Tibial artery (tissue), 4 donors: ENCODE measurements at regions not wholly inside any gene's neighbourhood (a gene's known extent, or its start where the extent isn't known, plus 50 kb on each side); places are given as distances from the start of the nearest gene placed in this dataset.

Experiments
- DNase-seq, 2 donors: peaks; one replicate each; pipeline ENCODE4 v3.0.0-alpha.2; 2019
- H3K27ac ChIP-seq, 2 donors: fragments of 200-600 bp; sonication (generic) in 1 of 2; 1 replicate in 1 of 2; 2 replicates in 1 of 2; pipeline ENCODE4 v1.5.1; 2018 to 2019; ENCODE audit warnings: mild to moderate bottlenecking in 1 of 2
- H3K27me3 ChIP-seq, 2 donors: fragments of 200-600 bp; sonication (generic) in 1 of 2; one replicate each; pipeline versions ENCODE4 v1.5.1 to v1.6.0; 2016 to 2019
- H3K36me3 ChIP-seq, 3 donors: fragments of 200-600 bp; sonication (generic) in 2 of 3; one replicate each; pipeline ENCODE4 v1.5.1; 2016 to 2019; ENCODE audit warnings: mild to moderate bottlenecking in 2 of 3
- H3K4me1 ChIP-seq, 4 donors: fragments of 200-600 bp; sonication (generic) in 2 of 4; 1 replicate in 3 of 4; 2 replicates in 1 of 4; pipeline ENCODE4 v1.5.1; 2016 to 2019
- H3K4me3 ChIP-seq, 2 donors: fragments of 200-600 bp; sonication (generic) in 1 of 2; 1 replicate in 1 of 2; 2 replicates in 1 of 2; pipeline ENCODE4 v1.5.1; 2018 to 2019; ENCODE audit warnings: mild to moderate bottlenecking in 2 of 2
- H3K9me3 ChIP-seq, 3 donors: fragments of 200-600 bp; sonication (generic) in 1 of 3; one replicate each; pipeline ENCODE4 v1.5.1; 2016 to 2019
- CTCF ChIP-seq, 2 experiments: fragments of 200-600 bp in 1 of 2; fragments of 450-650 bp in 1 of 2; IDR thresholded peaks; one replicate each; pipeline ENCODE4 v1.5.1; 2017 to 2019; ENCODE audit warnings: antibody characterized with exemption in 2 of 2, mild to moderate bottlenecking in 1 of 2, moderate library complexity in 1 of 2
- intact Hi-C: fragments of 100-400 bp; cut with DNase I; formaldehyde crosslinking; loops from one replicate; pipeline ENCODE4 v1.15.0; 2023; ENCODE audit warnings: low total_unique reads

GRCh38 chr12:83958997-83959396 is 953.6 kb downstream of the SLC6A15 start:
- Histone ChIP-seq H3K4me1 (no peaks in the 10 kb centered on the region), H3K9me3 (no peaks in the 10 kb centered on the region), H3K27me3 (no peaks in the 10 kb centered on the region), H3K36me3 (no peaks in the 10 kb centered on the region), H3K27ac (no peak overlapping the region), H3K4me3 (no peak overlapping the region)
- TF ChIP-seq CTCF (IDR thresholded peaks at IDR 0.05): no peak
- intact Hi-C loops: no loop called here
- no peak for DNase-seq

- TF ChIP-seq CTCF (IDR thresholded peaks at IDR 0.05): no peak
- H3K27ac ChIP-seq: no peak overlapping the region
- intact Hi-C loops: no loop called here
- no peaks in the 10 kb centered on the region for H3K9me3 ChIP-seq
- no peaks in the 10 kb centered on the region for H3K4me1 ChIP-seq
- DNase-seq: no peak
- H3K4me3 ChIP-seq: no peak overlapping the region
- H3K36me3 ChIP-seq: no peaks in the 10 kb centered on the region
- no peaks in the 10 kb centered on the region for H3K27me3 ChIP-seq
Observed at GRCh38 chr12:83954956-83955601, 957.5 kb downstream of the SLC6A15 start.

- no peaks in the 10 kb centered on the region for H3K9me3 ChIP-seq
- no peak overlapping the region for H3K4me3 ChIP-seq
- H3K27me3 ChIP-seq: no peaks in the 10 kb centered on the region
- no peak for TF ChIP-seq CTCF (IDR thresholded peaks at IDR 0.05)
- no peak overlapping the region for H3K27ac ChIP-seq
- intact Hi-C loops: no loop called here
- H3K36me3 ChIP-seq: no peaks in the 10 kb centered on the region
- no peaks in the 10 kb centered on the region for H3K4me1 ChIP-seq
- DNase-seq: no peak
Observed at GRCh38 chr12:83954071-83954789, 958.4 kb downstream of the SLC6A15 start.

- no peak overlapping the region for H3K27ac ChIP-seq
- H3K4me1 ChIP-seq: no peaks in the 10 kb centered on the region
- DNase-seq: no peak
- H3K4me3 ChIP-seq: no peak overlapping the region
- no peaks in the 10 kb centered on the region for H3K9me3 ChIP-seq
- intact Hi-C loops: no loop called here
- H3K36me3 ChIP-seq: no peaks in the 10 kb centered on the region
- TF ChIP-seq CTCF (IDR thresholded peaks at IDR 0.05): no peak
- no peaks in the 10 kb centered on the region for H3K27me3 ChIP-seq
Observed at GRCh38 chr12:83945871-83946270, 966.7 kb downstream of the SLC6A15 start.

- no peak overlapping the region for H3K27ac ChIP-seq
- TF ChIP-seq CTCF (IDR thresholded peaks at IDR 0.05): no peak
- no peaks in the 10 kb centered on the region for H3K4me1 ChIP-seq
- no peaks in the 10 kb centered on the region for H3K27me3 ChIP-seq
- H3K36me3 ChIP-seq: no peaks in the 10 kb centered on the region
- no peak for DNase-seq
- H3K4me3 ChIP-seq: no peak overlapping the region
- no peaks in the 10 kb centered on the region for H3K9me3 ChIP-seq
- intact Hi-C loops: no loop called here
Observed at GRCh38 chr12:83939718-83940117, 972.9 kb downstream of the SLC6A15 start.
